HG02973 (cell line): ENCODE measurements at regions not wholly inside any gene's neighbourhood (a gene's known extent, or its start where the extent isn't known, plus 50 kb on each side); places are given as distances from the start of the nearest gene placed in this dataset.
"Not testable (repeated sequence)": the region's sequence is repeated elsewhere in the genome, so short reads cannot be mapped to it uniquely, and the experiment has no call there.

Source experiments
- ATAC-seq: cut with Tn5 transposase; IDR thresholded peaks from one replicate; pipeline ENCODE4 v1.9.1; 2021; ENCODE audit warnings: moderate library complexity; ENCODE audit not compliant: unreplicated experiment

GRCh38 chr2:187985923-187986322 lies 305.8 kb upstream of the GULP1 start:
- no peak for ATAC-seq

GRCh38 chr2:187986390-187987105 lies 305.1 kb upstream of the GULP1 start:
- no peak for ATAC-seq

GRCh38 chr2:187988348-187988747 lies 303.3 kb upstream of the GULP1 start:
- peak; percentile 31 for ATAC-seq

- ATAC-seq, result peak; percentile 41
Observed at GRCh38 chr2:187989925-187990623, 301.6 kb upstream of the GULP1 start.

GRCh38 chr2:187991389-187991788 lies 300.3 kb upstream of the GULP1 start:
- no peak for ATAC-seq

GRCh38 chr2:187994464-187995331 lies 297.0 kb upstream of the GULP1 start:
- ATAC-seq, result no peak

- no peak for ATAC-seq
Observed at GRCh38 chr2:187995556-187995955, 296.1 kb upstream of the GULP1 start.

GRCh38 chr2:187996630-187997029 lies 295.0 kb upstream of the GULP1 start:
- ATAC-seq, result no peak

- no peak for ATAC-seq
Observed at GRCh38 chr2:188000189-188000588, 291.5 kb upstream of the GULP1 start.

GRCh38 chr2:188003800-188004199 lies 287.9 kb upstream of the GULP1 start:
- ATAC-seq, result no peak

GRCh38 chr2:188013767-188014166 lies 277.9 kb upstream of the GULP1 start:
- no peak for ATAC-seq

- no peak for ATAC-seq
Observed at GRCh38 chr2:188016917-188017316, 274.8 kb upstream of the GULP1 start.

GRCh38 chr2:188022389-188022788 lies 269.3 kb upstream of the GULP1 start:
- ATAC-seq, result no peak

- ATAC-seq, result no peak
Observed at GRCh38 chr2:188023035-188023434, 268.6 kb upstream of the GULP1 start.

GRCh38 chr2:188024811-188025210 lies 266.9 kb upstream of the GULP1 start:
- ATAC-seq, result no peak

GRCh38 chr2:188028739-188029138 lies 262.9 kb upstream of the GULP1 start:
- ATAC-seq, result no peak

- ATAC-seq, result no peak
Observed at GRCh38 chr2:188032306-188032705, 259.4 kb upstream of the GULP1 start.

- ATAC-seq, result no peak
Observed at GRCh38 chr2:188032786-188033185, 258.9 kb upstream of the GULP1 start.

- not testable (repeated sequence) for ATAC-seq
Observed at GRCh38 chr2:188033240-188033639, 258.4 kb upstream of the GULP1 start.

- not testable (repeated sequence) for ATAC-seq
Observed at GRCh38 chr2:188034102-188034501, 257.6 kb upstream of the GULP1 start.

- not testable (repeated sequence) for ATAC-seq
Observed at GRCh38 chr2:188035377-188035776, 256.3 kb upstream of the GULP1 start.
